ENCODE measurements at regions not wholly inside any gene's neighbourhood (a gene's known extent, or its start where the extent isn't known, plus 50 kb on each side); places are given as distances from the start of the nearest gene placed in this dataset.
"Not testable (repeated sequence)": the region's sequence is repeated elsewhere in the genome, so short reads cannot be mapped to it uniquely, and the experiment has no call there.

DNA sequence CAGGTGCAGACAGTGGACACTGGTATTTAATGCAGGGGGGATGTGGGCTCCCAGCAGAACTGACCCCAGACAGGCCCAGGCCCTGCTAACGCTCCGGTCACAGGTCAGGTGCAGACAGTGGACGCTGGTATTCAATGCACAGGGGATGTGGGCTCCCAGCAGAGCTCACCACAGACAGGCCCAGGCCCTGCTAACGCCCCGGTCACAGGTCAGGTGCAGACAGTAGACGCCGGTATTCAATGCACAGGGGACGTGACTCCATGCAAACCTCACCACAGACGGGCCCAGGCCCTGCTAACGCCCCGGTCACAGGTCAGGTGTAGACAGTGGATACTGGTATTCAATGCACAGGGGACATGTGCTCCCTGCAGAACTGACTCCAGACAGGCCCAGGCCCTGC, 98.0 kb downstream of the SHOX start:
- TF ChIP-seq, protein P1, sequence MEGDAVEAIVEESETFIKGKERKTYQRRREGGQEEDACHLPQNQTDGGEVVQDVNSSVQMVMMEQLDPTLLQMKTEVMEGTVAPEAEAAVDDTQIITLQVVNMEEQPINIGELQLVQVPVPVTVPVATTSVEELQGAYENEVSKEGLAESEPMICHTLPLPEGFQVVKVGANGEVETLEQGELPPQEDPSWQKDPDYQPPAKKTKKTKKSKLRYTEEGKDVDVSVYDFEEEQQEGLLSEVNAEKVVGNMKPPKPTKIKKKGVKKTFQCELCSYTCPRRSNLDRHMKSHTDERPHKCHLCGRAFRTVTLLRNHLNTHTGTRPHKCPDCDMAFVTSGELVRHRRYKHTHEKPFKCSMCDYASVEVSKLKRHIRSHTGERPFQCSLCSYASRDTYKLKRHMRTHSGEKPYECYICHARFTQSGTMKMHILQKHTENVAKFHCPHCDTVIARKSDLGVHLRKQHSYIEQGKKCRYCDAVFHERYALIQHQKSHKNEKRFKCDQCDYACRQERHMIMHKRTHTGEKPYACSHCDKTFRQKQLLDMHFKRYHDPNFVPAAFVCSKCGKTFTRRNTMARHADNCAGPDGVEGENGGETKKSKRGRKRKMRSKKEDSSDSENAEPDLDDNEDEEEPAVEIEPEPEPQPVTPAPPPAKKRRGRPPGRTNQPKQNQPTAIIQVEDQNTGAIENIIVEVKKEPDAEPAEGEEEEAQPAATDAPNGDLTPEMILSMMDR (IDR thresholded peaks at IDR 0.05; ENCODE audit: insufficient read depth, low read depth, low read length), result not testable (repeated sequence)
- not testable (repeated sequence) for TF ChIP-seq EZH2 (IDR thresholded peaks at IDR 0.05; ENCODE audit: insufficient read depth, low read length)
